HG03558 (cell line): ENCODE measurements at regions not wholly inside any gene's neighbourhood (a gene's known extent, or its start where the extent isn't known, plus 50 kb on each side); places are given as distances from the start of the nearest gene placed in this dataset.
A peak's percentile ranks its signal among the peaks of the same experiment; 100 is the strongest.

Experiments
- ATAC-seq: cut with Tn5 transposase; IDR thresholded peaks from one replicate; pipeline ENCODE4 v1.9.1; 2021; ENCODE audit warnings: moderate number of reproducible peaks; ENCODE audit not compliant: unreplicated experiment; ENCODE audit errors: extremely low read depth

DNA sequence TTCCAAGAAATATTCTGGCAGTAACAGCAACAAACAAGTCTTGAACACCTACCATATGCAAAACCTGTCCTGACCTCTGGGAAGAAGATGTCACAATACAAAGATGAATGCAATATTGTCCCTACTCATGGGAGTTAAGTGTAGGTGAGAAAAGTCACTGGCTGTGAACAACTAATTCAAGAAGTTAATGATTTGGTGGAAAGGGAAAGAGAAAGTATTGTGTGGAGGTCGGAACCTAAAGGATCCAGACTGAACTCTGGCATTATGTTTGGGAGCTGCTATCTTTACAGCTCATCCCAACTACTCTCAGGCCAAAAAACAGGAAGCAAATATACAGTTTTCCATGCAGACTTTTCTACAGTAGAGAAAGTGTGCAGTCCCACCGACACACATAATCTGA lies 285.3 kb upstream of the PRDM1 start:
- ATAC-seq: no peak

DNA sequence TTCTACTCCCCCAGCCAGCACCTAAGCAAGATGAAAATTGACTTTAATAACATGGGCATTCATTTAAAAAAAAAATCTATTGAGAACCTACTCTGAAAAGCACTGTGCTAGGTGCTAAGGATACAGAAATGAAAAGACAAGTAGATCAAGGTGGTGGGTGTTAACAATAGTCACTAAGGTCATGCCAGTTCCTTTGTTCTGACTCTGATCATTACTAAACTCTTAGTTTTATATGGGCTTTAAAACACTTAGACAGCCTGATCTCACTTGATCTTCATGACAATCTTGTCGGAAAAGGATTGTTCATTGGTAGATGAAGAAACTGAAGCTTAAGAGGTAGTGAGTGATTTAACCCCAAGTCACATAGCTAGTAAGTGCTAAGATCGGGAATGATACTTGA lies 285.7 kb upstream of the PRDM1 start:
- ATAC-seq: no peak

DNA sequence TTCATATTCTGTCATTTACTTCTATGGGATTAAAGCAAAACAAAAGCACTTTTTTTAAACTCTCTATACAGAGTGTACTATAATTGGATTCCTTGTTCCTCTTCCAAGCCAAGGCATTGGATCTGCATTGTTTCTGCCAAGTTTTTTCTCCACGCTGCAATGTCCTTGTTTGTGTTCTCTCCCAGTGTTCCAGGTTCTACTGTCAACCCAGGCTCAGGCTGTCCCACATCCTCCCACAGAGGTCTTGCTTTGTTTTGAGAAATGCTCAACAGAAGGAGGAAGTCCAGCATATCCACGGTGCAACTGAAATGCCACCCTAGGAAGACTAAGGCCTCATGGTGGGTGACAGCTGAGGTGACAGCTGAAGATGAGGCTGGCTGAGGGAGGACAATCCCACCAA lies 287.1 kb upstream of the PRDM1 start:
- no peak for ATAC-seq

DNA sequence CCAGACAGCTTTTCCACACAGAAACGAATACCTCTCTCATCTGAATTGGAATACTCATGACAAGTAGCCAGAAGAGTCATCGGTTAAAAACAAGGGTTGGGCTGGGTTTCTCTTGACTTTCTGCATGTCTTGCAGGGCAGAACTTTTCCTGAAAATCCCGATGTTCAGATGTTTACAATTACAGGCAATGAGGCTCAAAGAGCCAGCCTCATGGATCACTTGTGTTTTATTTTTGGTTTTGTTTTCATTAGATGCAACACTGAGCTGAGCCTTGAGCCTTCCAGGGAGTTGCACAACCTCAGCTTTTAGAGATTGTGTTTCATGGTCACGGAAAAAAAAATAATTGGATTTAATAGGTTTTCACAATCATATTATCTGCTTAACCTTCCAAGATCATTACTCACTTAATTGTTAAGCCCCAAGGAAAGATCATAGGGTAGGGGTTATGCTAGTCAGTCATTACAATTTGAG lies 288.1 kb upstream of the PRDM1 start:
- no peak for ATAC-seq

DNA sequence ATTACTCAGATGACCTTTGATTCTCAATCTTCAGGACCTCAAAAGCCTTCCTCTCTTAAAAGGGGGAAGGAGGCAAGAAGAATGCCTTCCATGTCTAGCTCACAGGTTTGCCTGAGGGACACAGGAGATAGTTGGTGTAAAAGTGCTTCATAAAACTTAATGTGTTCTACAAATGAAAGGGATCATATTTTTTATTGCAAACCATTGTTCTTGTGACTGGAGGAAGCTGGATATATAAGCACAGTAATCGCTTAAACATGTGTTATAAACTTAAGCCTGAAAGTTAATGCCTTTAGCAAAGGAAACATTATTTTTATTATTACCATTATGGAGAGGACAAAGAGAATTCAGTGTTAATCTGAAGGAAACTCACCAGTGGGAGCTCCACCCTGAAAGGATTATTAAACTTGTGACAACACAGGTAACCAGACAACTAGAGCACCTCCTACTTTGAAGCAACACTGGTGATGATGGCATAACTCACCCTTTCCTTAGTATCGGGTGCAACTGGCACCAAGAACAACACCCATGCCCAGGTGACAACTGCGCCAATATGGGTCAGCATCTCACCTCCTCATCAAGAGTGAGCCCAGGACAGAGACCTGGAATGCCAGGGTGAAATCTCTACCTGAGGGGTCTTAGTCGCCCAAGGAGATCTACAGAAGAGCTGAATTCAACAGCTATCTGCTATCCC lies 288.7 kb upstream of the PRDM1 start:
- no peak for ATAC-seq

DNA sequence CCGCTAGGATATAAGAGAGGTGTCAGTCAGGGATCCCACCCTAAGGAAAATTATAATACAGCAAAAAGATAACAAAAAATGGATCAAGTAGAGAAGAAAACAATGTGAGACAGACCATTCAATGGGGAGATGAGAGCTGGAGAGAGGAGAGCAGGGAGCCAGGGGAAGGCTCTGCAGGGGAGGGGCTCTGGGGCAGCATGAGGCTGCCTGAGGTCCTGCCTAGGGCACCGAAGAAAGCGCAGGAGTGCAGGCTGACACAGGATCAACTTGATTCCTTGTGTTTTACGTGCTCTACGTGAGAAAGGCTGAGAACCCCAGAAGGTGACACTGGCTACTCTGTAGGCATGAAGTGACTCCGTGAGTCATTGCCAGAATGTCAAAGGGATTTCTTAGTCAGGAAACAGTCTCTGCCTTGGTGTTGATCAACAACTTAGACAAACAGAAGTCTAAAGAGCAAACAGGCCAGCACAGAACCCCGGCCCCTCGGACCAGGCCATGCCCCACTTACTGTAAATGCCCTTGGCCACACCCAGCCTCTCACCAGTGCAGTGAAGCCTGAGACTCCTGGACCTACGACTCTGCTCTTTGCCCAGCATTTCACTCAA lies 290.1 kb upstream of the PRDM1 start:
- ATAC-seq: no peak

DNA sequence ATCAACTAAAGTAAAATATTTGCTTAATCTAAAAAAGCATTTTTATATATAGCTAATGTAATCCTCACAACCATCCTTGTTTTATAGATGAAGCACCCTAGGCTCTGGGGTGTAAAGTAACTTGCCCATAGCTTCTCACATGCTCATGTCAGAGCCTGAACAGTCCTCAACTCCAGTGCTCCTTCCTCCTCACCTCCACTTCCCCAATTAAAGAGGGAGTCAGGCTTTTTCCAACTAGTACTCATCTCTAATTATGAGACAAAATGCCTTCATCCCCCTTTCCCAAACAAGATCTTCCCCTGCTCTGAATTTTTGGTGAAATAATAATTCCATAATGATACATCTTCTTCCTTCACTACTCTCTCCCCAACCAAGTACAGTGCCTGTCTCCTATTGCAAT lies 290.8 kb upstream of the PRDM1 start:
- ATAC-seq: no peak

DNA sequence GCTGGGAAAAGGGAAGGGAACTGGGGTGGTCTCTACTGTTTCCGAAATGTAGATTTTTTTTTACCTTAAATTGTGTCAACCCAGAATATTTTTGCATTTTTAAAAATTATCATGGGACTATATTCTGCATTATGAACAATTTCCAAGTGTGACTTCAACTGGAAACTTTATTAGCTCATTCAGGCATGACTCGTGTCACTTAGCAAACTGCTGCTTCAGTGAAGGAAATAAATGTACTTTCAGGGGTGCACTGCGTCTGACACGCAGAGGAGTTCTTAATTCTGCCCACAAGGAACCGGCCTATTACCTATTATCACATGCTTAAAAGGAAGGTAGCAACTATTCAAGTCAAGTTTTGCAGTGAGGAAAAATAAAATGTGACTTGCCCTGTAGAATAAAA lies 291.3 kb upstream of the PRDM1 start:
- no peak for ATAC-seq

DNA sequence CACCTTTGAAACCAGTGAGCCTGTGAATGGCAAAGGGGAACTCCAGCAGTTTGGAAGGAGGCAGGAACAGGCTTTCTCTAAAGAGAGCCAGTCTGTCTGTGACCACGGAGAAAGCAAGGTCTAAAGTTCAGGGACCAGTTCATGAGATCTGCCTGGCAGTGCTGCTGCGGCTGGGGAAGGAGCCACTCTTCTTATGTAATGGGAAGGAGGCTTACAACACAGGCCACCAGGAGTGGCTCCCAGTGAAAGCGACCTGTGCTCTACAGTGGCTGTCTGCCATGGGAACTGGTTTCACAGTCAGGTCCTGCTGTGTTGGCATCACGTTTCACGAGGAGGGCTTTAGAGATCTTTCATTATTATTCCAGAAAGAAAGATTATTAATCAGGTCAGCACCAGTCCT lies 291.9 kb upstream of the PRDM1 start:
- ATAC-seq: no peak

DNA sequence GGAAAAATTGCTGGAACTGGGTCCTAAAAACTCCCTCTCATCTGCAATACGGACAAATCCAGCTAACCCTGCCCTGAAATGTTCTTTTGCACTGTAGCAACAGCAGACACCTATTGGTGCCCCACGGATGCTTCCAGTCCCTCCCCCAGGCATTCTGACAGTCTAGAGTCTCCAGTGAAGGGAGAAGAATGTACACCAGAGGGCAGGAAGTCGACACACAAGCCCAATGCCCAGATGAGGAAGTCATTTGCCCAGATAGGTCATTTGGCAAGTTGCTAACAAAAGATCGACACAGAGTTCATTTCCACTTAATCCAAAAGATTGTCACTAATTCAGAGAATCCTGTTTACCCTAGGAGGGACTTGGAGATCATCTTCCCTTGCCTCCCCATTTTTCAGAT lies 293.0 kb upstream of the PRDM1 start:
- no peak for ATAC-seq

DNA sequence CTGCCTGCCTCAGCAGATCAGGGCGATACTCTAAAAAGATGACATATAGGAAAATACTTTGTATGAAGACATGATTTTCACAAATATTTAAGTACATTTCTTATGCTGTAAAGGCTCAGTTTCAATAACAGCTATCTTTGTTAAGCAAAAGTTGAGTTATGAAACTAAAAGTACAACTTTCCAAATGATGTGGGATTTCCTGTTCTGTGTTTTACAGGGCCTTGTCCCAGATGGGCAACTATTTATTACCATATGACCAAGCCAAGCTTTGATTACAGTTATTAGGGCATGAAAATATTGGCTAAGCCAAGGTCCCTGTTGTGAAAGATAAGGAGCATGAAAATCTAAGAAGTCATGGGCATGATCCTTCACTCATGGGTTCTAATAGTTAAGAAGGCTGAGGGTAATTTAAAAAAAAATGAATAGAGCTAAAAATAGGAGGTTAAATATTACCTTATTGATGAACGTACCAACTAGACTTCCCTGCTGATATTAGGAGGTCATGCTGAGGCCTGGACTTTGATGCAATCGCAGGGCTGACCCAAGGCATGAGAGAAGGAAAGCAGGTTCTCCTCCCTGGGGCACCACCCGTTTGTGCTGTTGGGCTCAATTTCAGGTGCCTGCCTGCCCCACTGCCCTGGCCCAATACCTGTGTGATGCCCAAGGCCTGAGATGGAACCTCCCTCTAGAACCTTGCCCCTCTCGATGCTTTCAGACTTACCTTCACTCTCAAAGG lies 294.4 kb upstream of the PRDM1 start:
- ATAC-seq: peak; percentile 45

DNA sequence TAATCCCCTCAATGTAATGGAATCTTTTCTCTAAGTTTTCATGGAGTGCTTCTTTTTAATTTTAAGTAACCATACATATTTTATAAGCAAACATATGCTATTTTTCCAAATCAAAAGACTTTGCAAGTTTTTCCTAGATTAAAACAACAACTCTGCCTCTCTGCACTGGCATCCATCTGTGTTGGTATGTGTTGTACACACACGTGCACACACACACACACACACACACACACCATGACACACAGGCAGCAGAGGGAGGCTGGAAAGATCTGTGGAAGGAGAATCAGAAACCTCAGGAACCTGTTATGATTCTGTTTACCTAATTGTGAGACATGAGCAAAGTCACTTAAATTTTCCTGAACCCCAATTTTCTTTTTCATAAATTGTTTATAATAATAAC lies 295.0 kb upstream of the PRDM1 start:
- no peak for ATAC-seq

DNA sequence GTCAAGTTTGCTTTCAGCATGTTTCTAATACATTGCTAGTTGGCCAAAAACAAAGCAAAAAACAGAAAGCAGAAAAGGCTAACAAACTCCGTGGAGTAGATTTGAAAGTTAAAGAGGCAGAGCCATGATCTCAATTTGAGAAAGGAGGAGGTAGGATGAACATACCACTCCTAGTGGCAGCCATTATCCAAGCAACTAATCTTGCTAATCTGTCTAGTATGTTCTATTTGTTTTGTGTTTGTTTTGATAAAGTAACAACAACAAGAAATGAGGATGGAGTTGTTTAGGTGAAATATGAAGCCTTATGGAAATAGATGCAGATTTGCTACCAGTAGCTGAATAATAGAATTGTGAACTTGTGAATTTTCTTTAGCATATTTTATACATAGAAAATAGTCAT lies 295.5 kb upstream of the PRDM1 start:
- ATAC-seq: no peak

DNA sequence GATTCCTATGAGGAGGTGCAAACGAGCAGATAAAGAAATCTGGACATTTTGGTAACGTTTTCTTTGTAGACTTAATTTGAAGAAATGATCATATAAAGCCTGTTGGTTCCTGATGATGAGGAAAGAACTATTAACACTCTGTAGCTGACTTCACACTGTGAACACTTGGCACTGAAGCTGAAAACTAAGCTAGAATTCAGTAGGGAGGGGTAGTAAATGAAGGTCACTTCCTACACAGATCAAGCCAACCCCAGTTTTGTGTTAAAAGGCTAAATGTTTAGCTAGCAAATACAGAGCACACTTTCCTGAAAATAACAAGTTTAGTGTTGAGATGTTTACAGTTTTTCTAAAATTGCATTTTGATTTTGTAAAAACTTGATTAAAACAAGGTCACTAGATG lies 296.2 kb upstream of the PRDM1 start:
- ATAC-seq: no peak

DNA sequence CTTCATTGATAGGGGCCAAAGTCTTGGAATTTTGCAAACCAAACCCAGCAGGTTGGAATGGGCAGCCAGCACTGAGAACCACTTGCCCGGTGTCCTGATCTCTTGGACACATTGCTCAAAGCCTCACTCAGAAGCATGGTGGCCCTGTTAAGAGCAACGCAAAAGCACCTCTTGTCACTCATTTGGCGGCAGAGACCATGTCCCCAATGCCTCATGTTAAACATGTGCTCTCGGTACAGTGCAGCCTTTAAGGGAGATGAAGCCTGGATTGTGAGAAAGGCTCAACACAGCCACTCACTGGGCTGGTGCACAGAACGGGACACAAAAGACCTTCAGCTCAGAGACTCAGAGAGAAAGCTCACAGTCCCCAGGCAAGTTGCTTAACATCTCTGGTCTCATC lies 298.4 kb upstream of the PRDM1 start:
- no peak for ATAC-seq

DNA sequence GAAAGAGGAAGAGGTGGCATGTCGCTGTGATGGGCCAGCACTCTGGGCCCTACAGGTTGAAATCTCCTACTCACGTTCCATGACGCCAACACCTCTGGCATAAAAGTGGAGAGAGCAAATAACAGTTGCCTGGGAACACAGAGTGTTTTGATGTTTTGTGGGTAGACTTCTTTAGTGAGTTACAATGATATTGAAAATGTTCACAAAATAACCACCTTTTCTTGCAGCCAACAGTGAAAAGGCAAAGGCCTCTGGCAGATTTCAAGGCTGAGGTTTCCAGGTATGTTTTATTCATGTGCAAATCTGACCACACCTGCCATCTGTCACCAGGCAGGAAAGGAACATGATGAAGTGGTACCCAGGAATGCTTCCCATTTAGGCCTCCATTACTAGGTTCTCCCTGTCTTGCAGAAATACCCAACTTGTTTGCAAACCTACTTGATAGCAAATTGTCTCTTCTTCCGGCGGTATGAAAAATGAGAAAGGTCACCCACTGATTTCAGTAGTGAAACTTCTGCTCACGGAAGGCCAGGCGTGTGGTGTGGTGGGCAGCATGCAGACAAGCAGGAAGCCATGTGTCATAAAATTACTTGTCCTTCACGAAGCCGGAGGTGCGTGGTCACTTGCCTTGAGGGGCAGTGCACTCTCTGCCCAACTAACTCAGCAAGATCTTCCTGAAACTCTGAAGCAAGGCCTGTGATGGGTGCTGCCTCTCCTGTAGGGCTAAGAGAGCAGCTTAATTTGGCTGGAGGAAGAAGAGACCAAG lies 299.1 kb upstream of the PRDM1 start:
- ATAC-seq: no peak

DNA sequence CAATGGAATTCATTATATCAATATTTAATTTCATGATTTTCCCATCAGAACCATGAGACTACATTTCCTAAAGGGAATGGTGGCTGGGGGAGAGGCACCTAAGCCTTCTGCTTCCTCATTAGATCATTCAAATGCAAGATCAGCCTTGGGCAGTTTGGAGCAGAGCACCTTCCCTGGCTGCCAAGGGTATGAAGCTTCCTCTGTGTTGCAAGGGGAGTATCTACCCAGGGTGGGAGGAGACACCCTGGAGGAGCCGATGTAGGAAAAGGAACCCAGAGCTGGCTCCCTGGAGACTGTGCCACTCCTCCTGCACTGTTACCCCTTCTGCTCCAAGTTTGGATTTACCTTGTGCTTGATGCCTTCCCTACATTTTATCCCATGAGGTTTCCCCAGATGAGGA lies 299.7 kb upstream of the PRDM1 start:
- no peak for ATAC-seq

DNA sequence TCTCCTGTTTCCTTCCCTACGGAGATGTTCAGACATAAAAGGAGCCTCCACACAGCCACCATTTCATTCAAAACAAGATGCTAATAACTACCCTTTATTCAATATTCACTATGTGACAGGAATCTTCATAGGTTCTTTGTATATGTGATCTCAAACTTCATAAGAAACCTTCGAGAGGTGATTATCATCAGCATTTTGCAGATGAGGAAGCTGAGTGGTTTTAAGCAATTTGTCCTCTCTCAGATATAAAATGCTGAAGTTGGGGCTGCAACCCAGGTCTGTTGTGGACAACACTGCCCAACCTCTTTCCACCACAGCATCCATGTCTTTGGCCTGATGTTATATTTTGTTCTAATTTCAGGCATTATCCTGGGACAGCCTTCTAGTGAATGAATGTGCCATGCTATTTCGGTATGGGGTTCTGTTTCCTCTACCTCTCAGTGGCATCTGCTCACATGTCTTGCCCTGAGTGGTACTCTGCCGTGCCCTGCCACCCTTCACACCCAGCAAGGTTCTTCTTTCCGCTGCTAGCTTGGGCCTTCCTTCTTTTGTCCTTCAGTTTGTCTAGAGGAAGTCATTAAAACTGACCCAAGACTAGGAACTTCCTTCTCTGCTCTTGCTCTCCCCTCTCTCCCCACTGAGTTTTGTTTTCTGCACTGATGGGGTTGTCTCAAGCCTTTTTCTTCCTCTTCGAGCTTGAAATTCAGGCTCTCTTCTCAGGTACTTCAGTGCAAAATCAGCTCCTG lies 300.9 kb upstream of the PRDM1 start:
- no peak for ATAC-seq

DNA sequence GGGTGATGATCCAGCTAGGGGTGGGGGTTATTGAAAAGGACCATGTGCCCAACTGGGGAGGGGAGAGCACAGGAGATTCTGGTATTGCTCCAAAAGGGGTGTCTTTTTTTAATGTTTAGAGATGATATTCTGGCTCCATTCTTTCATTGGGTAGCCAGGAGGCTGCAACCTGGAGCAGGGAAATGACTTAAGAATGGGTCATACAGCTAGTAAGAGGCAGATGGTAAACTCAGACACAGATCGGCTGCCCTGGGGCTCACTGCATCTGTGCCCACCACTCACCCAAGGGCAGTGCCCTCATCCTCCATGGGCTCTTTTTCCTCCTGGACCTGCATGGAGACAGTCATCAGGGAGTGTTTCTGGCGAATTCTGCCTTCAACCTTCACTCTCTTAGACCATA lies 302.0 kb upstream of the PRDM1 start:
- ATAC-seq: no peak

DNA sequence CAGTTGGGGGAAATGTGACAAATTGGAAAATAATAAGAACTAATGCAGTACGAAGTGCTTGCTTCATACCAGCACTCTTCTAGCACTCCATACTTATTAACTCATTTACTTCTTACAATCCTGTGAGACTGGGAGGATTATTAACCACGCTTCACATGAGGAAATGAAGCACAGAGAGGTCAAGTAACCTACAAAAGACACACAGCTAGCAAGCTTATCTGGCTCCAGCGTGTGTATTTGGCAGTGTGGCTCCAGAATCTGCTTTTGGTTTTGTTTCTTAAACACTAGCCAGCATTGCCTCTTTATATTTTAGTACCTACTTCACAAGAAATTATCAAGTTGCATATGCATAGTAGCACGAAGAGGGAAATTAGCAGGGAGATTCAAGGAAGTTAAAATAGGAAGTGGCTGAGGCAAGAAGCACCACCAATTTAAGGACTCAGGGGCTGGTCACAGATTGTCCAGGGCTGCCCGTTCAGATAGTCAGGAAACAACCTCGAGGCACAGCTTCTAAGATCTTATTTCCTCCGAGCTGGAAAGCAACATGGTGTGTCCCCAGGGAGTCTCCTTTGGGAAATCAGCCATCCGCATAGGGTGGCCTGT lies 302.7 kb upstream of the PRDM1 start:
- no peak for ATAC-seq
